Transverse colon (tissue), 3 donors: ENCODE measurements at regions not wholly inside any gene's neighbourhood (a gene's known extent, or its start where the extent isn't known, plus 50 kb on each side); places are given as distances from the start of the nearest gene placed in this dataset.

Source experiments
- CTCF ChIP-seq, 5 experiments: fragments of 200-600 bp in 3 of 5; fragments of 450-650 bp in 2 of 5; sonication (generic) in 3 of 5; IDR thresholded peaks; 1 replicate in 2 of 5; 2 replicates in 3 of 5; pipeline ENCODE4 v1.5.1; 2016 to 2017; ENCODE audit warnings: antibody characterized with exemption in 5 of 5, inconsistent platforms in 3 of 5, mild to moderate bottlenecking in 2 of 5, moderate library complexity in 1 of 5
- POLR2A ChIP-seq: fragments of 450-650 bp; IDR thresholded peaks from one replicate; pipeline ENCODE4 v1.6.1; 2016; ENCODE audit warnings: antibody characterized with exemption, mild to moderate bottlenecking, moderate library complexity

- no peak for TF ChIP-seq POLR2A
- TF ChIP-seq CTCF (IDR thresholded peaks at IDR 0.05), result no peak
These were observed 1035.7 kb upstream of the NUDT12 start for GRCh38 chr5:104598285-104598684.
